GM12892 (cell line): ENCODE measurements at regions not wholly inside any gene's neighbourhood (a gene's known extent, or its start where the extent isn't known, plus 50 kb on each side); places are given as distances from the start of the nearest gene placed in this dataset.
A peak's percentile ranks its signal among the peaks of the same experiment; 100 is the strongest.

ENCODE experiments used
- DNase-seq: peaks from one replicate; pipeline ENCODE4 v3.0.0; 2011; ENCODE audit not compliant: insufficient read length
- FAIRE-seq: peaks from 2 replicates; lab custom pipeline; 2011; peaks lifted over from hg19 to GRCh38; lab: Jason Lieb, UNC
- POLR2A ChIP-seq: IDR thresholded peaks from 2 replicates; pipeline ENCODE4 v1.6.1; 2011; ENCODE audit warnings: low read depth, low read length, control low read depth
- POLR2AphosphoS5 ChIP-seq: IDR thresholded peaks from 2 replicates; pipeline ENCODE4 v1.6.1; 2011; ENCODE audit warnings: low read depth, low read length, control low read depth
- TAF1 ChIP-seq: IDR thresholded peaks from 2 replicates; pipeline ENCODE4 v1.6.1; 2011; ENCODE audit warnings: low read depth, mild to moderate bottlenecking, control low read depth, low read length, borderline replicate concordance

DNA sequence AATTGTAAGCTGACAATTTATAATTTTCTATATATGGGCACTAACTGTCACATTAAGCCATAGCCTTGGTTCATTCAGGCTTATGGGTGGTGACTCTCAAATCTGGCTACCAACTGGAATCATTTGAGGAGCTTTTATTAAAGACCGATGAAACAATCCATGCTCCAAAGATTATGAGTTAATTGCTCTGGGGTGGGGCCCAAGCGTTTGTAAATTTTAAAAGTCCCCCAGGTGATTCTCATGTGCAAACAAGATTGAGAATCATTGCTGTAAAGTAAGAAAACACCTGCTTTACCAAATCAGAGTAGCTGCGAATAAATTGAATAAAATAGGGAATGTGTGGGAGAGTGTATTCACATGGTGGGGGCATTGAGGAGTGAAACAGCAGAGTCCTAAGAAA is 76.1 kb upstream of the RAB27B start:
- no peak for TF ChIP-seq POLR2AphosphoS5
- no peak for TF ChIP-seq POLR2A
- TF ChIP-seq TAF1 = no peak
- FAIRE-seq = no peak
- no peak for DNase-seq

DNA sequence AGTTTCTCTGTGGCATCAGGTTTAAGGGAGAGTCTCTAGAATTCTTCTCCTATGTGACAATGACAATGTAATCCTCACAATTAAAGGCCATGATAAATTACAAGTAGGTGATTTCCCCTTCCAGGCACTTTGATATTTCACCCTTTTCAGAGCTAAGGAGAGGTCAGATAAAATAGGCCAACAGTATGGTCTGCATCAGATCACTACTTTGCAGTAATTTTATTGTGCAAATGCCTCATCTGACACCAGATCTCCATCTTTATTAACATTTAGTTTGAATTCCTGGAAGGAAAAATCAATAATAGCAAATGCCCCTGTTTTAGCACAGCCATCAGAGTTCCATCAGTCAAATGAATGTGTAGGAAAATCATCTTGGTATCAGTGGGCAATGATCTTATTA is 72.8 kb upstream of the RAB27B start:
- FAIRE-seq (no peak), DNase-seq (no peak)
- TF ChIP-seq POLR2A (no peak), TAF1 (no peak), POLR2AphosphoS5 (no peak)

DNA sequence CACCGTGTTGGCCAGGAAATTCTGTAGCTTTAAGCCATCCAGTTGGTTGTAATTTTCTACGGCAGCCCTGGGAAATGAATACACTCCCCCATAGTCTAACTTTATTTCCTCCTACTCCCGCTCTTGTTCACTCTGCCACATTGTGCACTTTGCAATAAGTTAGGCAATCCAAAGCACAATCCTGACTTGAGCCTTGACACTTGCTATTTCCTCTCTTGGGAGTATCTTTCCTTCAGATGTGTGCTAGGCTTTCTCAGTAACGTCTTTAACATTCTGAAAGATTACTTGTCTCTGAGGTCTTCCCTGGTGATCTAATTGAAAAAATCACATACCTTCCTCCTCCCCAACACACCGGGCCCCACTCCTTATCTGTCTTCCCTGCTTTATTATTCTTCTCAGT is 65.9 kb upstream of the RAB27B start:
- FAIRE-seq = no peak
- DNase-seq = no peak
- TF ChIP-seq POLR2AphosphoS5 (no peak), POLR2A (no peak), TAF1 (no peak)

DNA sequence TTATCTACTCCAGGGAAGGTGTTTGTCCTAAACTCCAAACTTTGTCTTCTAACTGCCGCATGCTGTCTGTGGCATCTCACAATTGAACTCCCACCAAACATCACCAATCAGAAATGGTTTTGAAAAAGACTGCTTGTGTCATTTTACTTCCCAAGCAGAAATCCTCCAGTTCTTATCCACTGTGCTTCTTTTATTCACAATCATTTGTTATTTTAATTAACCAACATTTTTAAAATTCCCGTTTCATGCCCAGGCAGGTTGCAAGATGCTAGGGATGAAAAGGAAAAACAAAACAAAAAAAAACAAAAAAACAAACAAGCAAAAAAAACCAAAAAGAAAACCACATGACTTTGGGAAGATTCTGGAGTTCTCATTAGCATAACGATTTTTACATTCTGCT is 63.5 kb upstream of the RAB27B start:
- no peak for FAIRE-seq
- TF ChIP-seq TAF1 = no peak
- TF ChIP-seq POLR2AphosphoS5 = no peak
- no peak for DNase-seq

DNA sequence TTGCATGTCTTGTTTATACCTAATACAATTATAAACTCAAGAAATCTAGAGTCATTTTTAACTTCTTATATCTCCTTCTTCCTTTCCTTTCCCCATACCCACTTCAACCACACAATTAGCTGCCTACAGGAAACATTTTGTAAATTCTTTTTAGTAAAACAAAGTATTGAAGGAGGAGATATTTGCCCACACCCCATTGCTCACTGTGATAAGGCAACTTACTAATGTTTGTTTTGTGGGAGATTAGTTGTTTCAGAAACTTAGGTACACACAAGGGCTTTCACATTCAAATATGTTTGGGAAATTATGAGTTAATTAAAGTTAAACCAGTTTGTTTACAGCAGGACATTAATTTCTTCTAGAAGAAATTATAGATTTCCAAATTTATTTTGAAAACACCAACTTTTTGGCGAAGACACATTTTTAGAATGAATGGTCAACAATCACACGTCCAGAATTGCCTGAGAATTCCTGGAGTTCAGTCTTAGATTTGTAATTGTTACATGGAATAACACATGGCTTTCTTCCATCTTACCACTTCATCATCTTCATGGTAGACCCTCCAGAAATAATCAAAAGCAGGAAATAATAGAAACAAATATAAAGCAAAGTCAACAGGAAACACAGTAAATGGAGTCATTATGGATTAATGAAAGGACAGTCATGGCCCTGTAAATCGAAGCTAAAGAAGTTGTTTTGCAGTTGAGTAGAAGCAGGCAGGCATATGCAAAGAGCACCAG is 62.5 kb upstream of the RAB27B start:
- DNase-seq (no peak), FAIRE-seq (no peak)
- TF ChIP-seq POLR2AphosphoS5 = no peak
- TF ChIP-seq POLR2A = no peak
- TF ChIP-seq TAF1 = no peak

DNA sequence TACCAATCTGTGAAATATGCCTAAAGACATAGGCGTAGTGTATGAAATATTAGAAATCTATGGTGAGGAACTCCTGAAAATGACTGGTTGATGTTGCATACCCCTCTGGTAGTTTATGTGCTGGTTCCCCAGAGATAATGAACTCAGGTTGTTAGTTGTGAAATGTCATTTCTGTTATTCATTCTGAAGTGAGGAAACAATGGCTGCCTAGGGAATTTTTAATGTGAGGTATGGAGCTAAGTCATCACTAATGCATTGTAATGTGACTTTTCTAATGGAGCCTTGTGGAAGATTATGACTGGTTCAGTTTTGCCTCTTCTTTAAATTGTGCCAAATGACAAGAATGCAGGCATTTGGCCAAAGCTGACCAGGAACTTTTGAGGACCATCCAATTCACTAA is 61.6 kb upstream of the RAB27B start:
- DNase-seq (no peak), FAIRE-seq (no peak)
- no peak for TF ChIP-seq TAF1
- no peak for TF ChIP-seq POLR2AphosphoS5
- TF ChIP-seq POLR2A = no peak

DNA sequence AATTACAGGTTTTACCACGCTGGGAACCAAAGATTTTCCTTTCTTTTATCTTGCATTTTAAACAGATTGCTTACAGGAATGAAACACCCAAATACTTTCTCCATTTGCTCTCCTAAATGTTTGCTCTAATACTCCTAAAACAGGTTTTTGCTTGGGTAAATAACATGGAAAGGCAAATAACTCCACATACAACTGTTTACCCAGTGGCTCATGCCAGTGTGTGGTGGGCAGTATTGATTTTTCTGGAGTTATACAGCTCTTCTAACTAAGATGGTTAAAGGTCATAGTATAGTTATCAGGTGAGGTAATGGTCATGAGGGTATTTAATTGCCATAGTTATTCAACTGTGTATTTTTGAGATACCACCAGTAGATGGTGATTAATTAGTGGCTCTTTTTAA is 61.2 kb upstream of the RAB27B start:
- DNase-seq (no peak), FAIRE-seq (no peak)
- TF ChIP-seq TAF1 (no peak), POLR2A (no peak), POLR2AphosphoS5 (no peak)

DNA sequence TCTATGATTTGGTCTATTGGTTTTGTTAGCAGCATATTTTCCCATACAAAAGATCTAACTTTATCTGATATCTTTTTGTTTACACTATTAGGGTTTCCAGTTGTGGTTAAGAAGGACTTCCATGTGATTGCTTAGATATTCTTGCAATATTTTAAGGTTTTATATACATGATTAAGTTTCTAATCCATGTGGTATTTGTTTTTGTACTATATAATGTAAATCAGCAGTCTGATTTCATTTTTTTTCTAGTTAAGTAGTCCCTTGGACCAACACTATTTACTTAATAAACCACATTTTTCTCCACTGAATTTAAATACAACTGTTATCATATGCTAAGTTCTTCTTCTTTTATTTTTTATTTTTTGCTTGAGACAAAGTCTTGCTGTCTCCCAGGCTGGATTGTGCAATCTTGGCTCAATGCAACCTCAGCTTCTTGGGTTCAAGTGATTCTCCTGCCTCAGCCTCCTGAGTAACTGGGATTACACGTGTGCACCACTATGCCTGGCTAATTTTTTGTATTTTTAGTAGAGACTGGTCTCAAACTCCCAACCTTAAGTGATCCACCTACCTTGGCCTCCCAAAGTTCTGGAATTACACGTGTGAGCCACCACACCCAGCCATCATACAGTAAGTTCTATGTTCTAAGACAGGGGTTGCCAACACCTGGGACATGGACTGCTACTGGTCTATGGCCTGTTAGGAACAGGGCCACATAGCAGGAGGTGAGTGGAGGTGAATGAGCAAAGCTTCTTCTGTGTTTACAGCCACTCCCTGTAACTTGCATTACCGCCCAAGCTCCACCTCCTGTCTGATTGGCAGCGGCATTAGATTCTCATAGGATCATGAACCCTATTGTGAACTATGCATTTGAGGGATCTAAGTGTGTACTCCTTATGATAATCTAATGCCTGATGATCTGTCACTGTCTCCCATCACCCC is 58.5 kb upstream of the RAB27B start:
- no peak for TF ChIP-seq POLR2AphosphoS5
- no peak for TF ChIP-seq POLR2A
- TF ChIP-seq TAF1 = no peak
- DNase-seq = no peak
- peak; percentile 38 for FAIRE-seq

DNA sequence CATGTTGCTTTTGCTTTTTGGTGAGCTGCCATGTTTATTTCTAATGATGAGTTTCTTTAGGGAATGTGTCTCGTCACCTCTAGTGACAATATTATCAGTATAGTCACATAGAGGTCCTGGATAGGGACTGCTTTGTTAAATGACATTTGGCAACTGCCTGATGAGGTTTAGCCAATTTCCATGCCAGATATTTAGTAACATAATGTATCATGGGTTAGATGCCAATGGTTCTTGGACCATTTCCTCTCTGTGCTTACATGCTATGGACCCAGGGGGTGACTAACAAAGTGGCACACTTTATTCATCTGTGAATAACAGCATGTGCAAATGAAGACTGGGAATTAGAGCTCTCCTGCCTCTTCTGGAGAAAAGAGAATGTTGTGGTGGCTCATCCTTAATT is 56.2 kb upstream of the RAB27B start:
- no peak for TF ChIP-seq POLR2AphosphoS5
- TF ChIP-seq TAF1 = no peak
- no peak for TF ChIP-seq POLR2A
- FAIRE-seq (no peak), DNase-seq (no peak)

DNA sequence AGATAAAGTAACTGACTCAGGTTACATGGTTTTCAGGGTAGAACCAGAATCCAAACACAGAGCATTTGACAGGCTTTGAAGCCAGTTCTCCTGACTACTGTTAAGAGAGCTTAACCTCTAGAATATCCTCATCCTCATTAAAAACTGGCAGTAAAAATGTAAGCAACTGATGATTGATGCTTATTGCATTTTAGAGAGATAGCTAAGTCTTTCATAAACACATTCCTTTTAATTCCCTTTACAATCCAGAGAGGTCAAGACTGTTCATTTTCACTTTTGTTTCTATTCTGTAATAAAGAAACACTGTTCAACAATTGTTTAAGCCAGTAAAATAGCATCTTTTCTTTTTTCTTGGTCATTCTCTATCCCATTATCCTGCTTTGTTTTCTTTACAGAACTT is 53.9 kb upstream of the RAB27B start:
- DNase-seq = no peak

DNA sequence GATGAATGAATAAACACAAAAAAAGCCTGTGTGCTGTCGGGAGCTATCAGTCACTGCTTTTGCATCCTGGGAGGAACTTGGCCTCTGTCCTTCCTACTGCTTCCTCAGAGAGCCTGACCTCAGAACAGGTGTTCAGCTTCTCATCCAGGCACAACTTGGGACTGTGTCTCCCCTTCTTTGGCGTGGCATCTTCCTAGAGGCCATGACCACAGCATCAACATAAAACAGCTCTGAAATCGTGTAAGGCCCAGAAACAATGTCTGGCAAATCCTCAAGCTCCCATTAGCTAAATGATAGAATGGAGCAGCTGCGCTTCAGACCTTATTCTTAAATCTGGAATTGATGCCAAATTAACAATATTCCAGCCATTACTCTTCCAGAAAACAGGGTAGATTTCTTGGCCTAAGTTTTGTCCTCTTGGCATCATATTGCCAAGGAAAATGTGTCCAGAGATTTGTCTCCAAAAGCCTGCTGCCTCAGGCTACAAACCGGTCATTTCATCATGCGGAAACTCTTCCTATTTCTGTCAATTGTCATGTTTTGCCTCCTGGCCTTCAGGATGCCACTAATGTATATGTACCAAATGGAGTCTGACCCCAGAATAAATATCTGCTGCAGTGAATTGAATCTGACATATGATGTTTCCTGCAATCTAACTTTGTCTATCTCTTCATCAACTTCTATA is 53.2 kb upstream of the RAB27B start:
- FAIRE-seq (no peak), DNase-seq (no peak)
- no peak for TF ChIP-seq TAF1
- no peak for TF ChIP-seq POLR2AphosphoS5
- TF ChIP-seq POLR2A = no peak

More for the DNA sequence above, 53.9 kb upstream of the RAB27B start:
- no peak for FAIRE-seq
- TF ChIP-seq POLR2AphosphoS5 (no peak), TAF1 (no peak), POLR2A (no peak)

DNA sequence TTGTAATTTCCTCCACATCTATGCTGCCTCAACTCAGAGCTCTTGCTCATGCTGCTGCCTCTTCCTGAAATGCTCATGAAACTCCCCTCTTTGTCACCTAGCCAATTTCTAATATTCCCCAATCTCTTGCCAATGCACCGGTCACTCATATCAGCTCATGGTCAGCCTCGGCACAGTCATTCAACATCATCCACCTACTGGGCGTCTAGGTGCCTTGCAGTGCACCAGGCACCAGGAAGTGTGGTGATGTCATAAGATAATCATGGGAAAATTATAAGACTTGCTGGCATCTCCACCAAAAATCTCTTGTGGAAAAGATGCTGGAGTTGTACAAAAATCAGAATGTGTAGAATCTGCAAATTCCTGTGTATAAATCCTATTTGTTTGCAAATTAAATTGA is 52.6 kb upstream of the RAB27B start:
- TF ChIP-seq POLR2A (no peak), TAF1 (no peak), POLR2AphosphoS5 (no peak)
- FAIRE-seq (no peak), DNase-seq (no peak)
